Mesendoderm (in vitro differentiated cells): ENCODE measurements at regions not wholly inside any gene's neighbourhood (a gene's known extent, or its start where the extent isn't known, plus 50 kb on each side); places are given as distances from the start of the nearest gene placed in this dataset.

Experiments
- DNase-seq: peaks from one replicate; pipeline ENCODE4 v3.0.0; 2013
- H2AK5ac ChIP-seq: 2 replicates; pipeline ENCODE4 v1.6.1; 2013; ENCODE audit warnings: low read length, inconsistent platforms
- H2BK120ac ChIP-seq: 2 replicates; pipeline ENCODE4 v1.6.1; 2013; ENCODE audit warnings: low read depth, mild to moderate bottlenecking, low read length, moderate library complexity, mixed read lengths
- H2BK15ac ChIP-seq: replicated peaks from 2 replicates; pipeline ENCODE4 v1.6.1; 2013; ENCODE audit warnings: low read depth, mild to moderate bottlenecking, moderate library complexity
- H2BK5ac ChIP-seq: 2 replicates; pipeline ENCODE4 v1.6.1; 2013; ENCODE audit warnings: low read length, inconsistent platforms
- H3K18ac ChIP-seq: 2 replicates; pipeline ENCODE4 v1.6.1; 2013; ENCODE audit warnings: mild to moderate bottlenecking, low read length, mixed read lengths
- H3K23ac ChIP-seq: one replicate; pipeline ENCODE4 v1.6.1; 2013; ENCODE audit warnings: low read length
- H3K27ac ChIP-seq: 2 replicates; pipeline ENCODE4 v1.5.1; 2013; ENCODE audit warnings: low read depth, mild to moderate bottlenecking, inconsistent platforms, low read length, moderate library complexity
- H3K27me3 ChIP-seq: 2 replicates; pipeline ENCODE4 v1.6.1; 2013; ENCODE audit warnings: low read length, control low read depth, mild to moderate bottlenecking, inconsistent platforms; ENCODE audit not compliant: insufficient read depth, poor library complexity
- H3K36me3 ChIP-seq: 2 replicates; pipeline ENCODE4 v1.6.1; 2013; ENCODE audit warnings: low read length, inconsistent platforms; ENCODE audit not compliant: control insufficient read depth, insufficient read depth
- H3K4ac ChIP-seq: one replicate; pipeline ENCODE4 v1.6.1; 2013; ENCODE audit warnings: low read depth, mild to moderate bottlenecking, low read length, moderate library complexity
- H3K4me1 ChIP-seq: 2 replicates; pipeline ENCODE4 v1.6.1; 2013; ENCODE audit warnings: low read depth, low read length, inconsistent platforms; ENCODE audit not compliant: control insufficient read depth
- H3K4me2 ChIP-seq: 2 replicates; pipeline ENCODE4 v1.6.1; 2013; ENCODE audit warnings: low read length
- H3K4me3 ChIP-seq: 2 replicates; pipeline ENCODE4 v1.5.1; 2013; ENCODE audit warnings: mild to moderate bottlenecking, low read length
- H3K56ac ChIP-seq: one replicate; pipeline ENCODE4 v1.6.1; 2013; ENCODE audit warnings: low read length
- H3K79me1 ChIP-seq: 2 replicates; pipeline ENCODE4 v1.6.1; 2013; ENCODE audit warnings: low read length, inconsistent platforms
- H3K79me2 ChIP-seq: 2 replicates; pipeline ENCODE4 v1.6.1; 2013; ENCODE audit warnings: mild to moderate bottlenecking, low read length; ENCODE audit not compliant: control insufficient read depth, insufficient read depth
- H3K9ac ChIP-seq: 2 replicates; pipeline ENCODE4 v1.6.1; 2013; ENCODE audit warnings: low read length, inconsistent platforms
- H4K5ac ChIP-seq: one replicate; pipeline ENCODE4 v1.6.1; 2013; ENCODE audit warnings: low read length
- H4K8ac ChIP-seq: one replicate; pipeline ENCODE4 v1.6.1; 2013; ENCODE audit warnings: low read depth, mild to moderate bottlenecking, control low read depth, low read length, moderate library complexity
- WGBS: extraction: QIAGEN DNeasy Blood & Tissue Kit; methylation state at CpG from one replicate; pipeline ENCODE4 v1.1.7; 2013; ENCODE audit warnings: low lambda C conversion rate, missing lambda C conversion rate; ENCODE audit not compliant: insufficient coverage; ENCODE audit errors: extremely low coverage; 5-methylcytosine and 5-hydroxymethylcytosine counted together

- no peaks in the 10 kb centered on the region for H3K36me3 ChIP-seq
- no peak overlapping the region for H3K9ac ChIP-seq
- no peak overlapping the region for H4K8ac ChIP-seq
- no peaks in the 10 kb centered on the region for H3K79me2 ChIP-seq
- no peak overlapping the region for H2BK120ac ChIP-seq
- no peak overlapping the region for H3K4ac ChIP-seq
- whole genome bisulfite sequencing: no CpG with 5 or more reads among the region's 2 CpGs
- H3K18ac ChIP-seq: no peak overlapping the region
- H3K23ac ChIP-seq: no peak overlapping the region
- H2BK5ac ChIP-seq: no peak overlapping the region
- no peak overlapping the region for H4K5ac ChIP-seq
- no peaks in the 10 kb centered on the region for H3K27me3 ChIP-seq
- no peak for DNase-seq
- H3K4me1 ChIP-seq: no peaks in the 10 kb centered on the region
- H3K4me3 ChIP-seq: no peak overlapping the region
- H3K27ac ChIP-seq: no peak overlapping the region
- no peak overlapping the region for H2AK5ac ChIP-seq
- no peak overlapping the region for H3K4me2 ChIP-seq
- H3K79me1 ChIP-seq: no peaks in the 10 kb centered on the region
- H3K56ac ChIP-seq: no peak overlapping the region
- no peak overlapping the region for H2BK15ac ChIP-seq
Measured at GRCh38 chr22:44405661-44406060, 92.4 kb downstream of the RTL6 start.

- Histone ChIP-seq H3K4ac (no peak overlapping the region), H3K27ac (no peak overlapping the region), H4K8ac (no peak overlapping the region), H3K36me3 (no peaks in the 10 kb centered on the region), H2AK5ac (no peak overlapping the region), H3K79me2 (no peaks in the 10 kb centered on the region), H2BK15ac (no peak overlapping the region), H3K4me2 (no peak overlapping the region), H3K18ac (no peak overlapping the region), H3K23ac (no peak overlapping the region), H3K56ac (no peak overlapping the region), H3K9ac (no peak overlapping the region), H4K5ac (no peak overlapping the region), H3K27me3 (no peaks in the 10 kb centered on the region), H2BK120ac (no peak overlapping the region), H3K4me1 (no peaks in the 10 kb centered on the region), H3K4me3 (no peak overlapping the region), H2BK5ac (no peak overlapping the region), H3K79me1 (no peaks in the 10 kb centered on the region)
- WGBS: no CpG with 5 or more reads among the region's 16 CpGs
- DNase-seq: no peak
Measured at GRCh38 chr22:44404341-44405020, 91.7 kb upstream of the SHISAL1 start.

- H2BK15ac ChIP-seq: no peak overlapping the region
- no peaks in the 10 kb centered on the region for H3K79me1 ChIP-seq
- no peaks in the 10 kb centered on the region for H3K4me1 ChIP-seq
- H3K9ac ChIP-seq: no peak overlapping the region
- no peak overlapping the region for H3K56ac ChIP-seq
- H4K5ac ChIP-seq: no peak overlapping the region
- no peak overlapping the region for H3K27ac ChIP-seq
- H2AK5ac ChIP-seq: no peak overlapping the region
- no CpG with 5 or more reads among the region's 10 CpGs for WGBS
- no peaks in the 10 kb centered on the region for H3K36me3 ChIP-seq
- H3K27me3 ChIP-seq: no peaks in the 10 kb centered on the region
- no peak overlapping the region for H3K4me2 ChIP-seq
- no peak overlapping the region for H3K18ac ChIP-seq
- H3K79me2 ChIP-seq: no peaks in the 10 kb centered on the region
- H3K4me3 ChIP-seq: no peak overlapping the region
- no peak overlapping the region for H4K8ac ChIP-seq
- no peak for DNase-seq
- H2BK120ac ChIP-seq: no peak overlapping the region
- no peak overlapping the region for H3K4ac ChIP-seq
- no peak overlapping the region for H3K23ac ChIP-seq
- no peak overlapping the region for H2BK5ac ChIP-seq
Measured at GRCh38 chr22:44403602-44404329, 91.0 kb upstream of the SHISAL1 start.

GRCh38 chr22:44403166-44403565 is 90.4 kb upstream of the SHISAL1 start:
- Histone ChIP-seq H3K27ac (no peak overlapping the region), H3K79me1 (no peaks in the 10 kb centered on the region), H2BK15ac (no peak overlapping the region), H4K5ac (no peak overlapping the region), H2AK5ac (no peak overlapping the region), H3K79me2 (no peaks in the 10 kb centered on the region), H3K23ac (no peak overlapping the region), H3K4ac (no peak overlapping the region), H3K56ac (no peak overlapping the region), H3K18ac (no peak overlapping the region), H2BK120ac (no peak overlapping the region), H2BK5ac (no peak overlapping the region), H3K4me2 (no peak overlapping the region), H3K36me3 (no peaks in the 10 kb centered on the region), H3K4me3 (no peak overlapping the region), H3K9ac (no peak overlapping the region), H3K27me3 (no peaks in the 10 kb centered on the region), H3K4me1 (no peaks in the 10 kb centered on the region), H4K8ac (no peak overlapping the region)
- DNase-seq: no peak
- no CpG with 5 or more reads among the region's 5 CpGs for WGBS

- no peak overlapping the region for H3K23ac ChIP-seq
- H2BK15ac ChIP-seq: no peak overlapping the region
- no peak overlapping the region for H3K4ac ChIP-seq
- WGBS: no CpG with 5 or more reads among the region's 10 CpGs
- no peak overlapping the region for H4K8ac ChIP-seq
- no peak overlapping the region for H3K56ac ChIP-seq
- no peaks in the 10 kb centered on the region for H3K79me1 ChIP-seq
- H3K18ac ChIP-seq: no peak overlapping the region
- no peak overlapping the region for H4K5ac ChIP-seq
- H3K4me2 ChIP-seq: no peak overlapping the region
- no peak overlapping the region for H3K4me3 ChIP-seq
- H3K79me2 ChIP-seq: no peaks in the 10 kb centered on the region
- no peak overlapping the region for H2BK5ac ChIP-seq
- H3K36me3 ChIP-seq: no peaks in the 10 kb centered on the region
- no peaks in the 10 kb centered on the region for H3K27me3 ChIP-seq
- DNase-seq: no peak
- H3K9ac ChIP-seq: no peak overlapping the region
- H3K4me1 ChIP-seq: no peaks in the 10 kb centered on the region
- no peak overlapping the region for H2BK120ac ChIP-seq
- no peak overlapping the region for H2AK5ac ChIP-seq
- no peak overlapping the region for H3K27ac ChIP-seq
Measured at GRCh38 chr22:44402196-44403111, 89.7 kb upstream of the SHISAL1 start.
